ENCODE measurements at regions not wholly inside any gene's neighbourhood (a gene's known extent, or its start where the extent isn't known, plus 50 kb on each side); places are given as distances from the start of the nearest gene placed in this dataset.
"Not testable (repeated sequence)": the region's sequence is repeated elsewhere in the genome, so short reads cannot be mapped to it uniquely, and the experiment has no call there.

DNA sequence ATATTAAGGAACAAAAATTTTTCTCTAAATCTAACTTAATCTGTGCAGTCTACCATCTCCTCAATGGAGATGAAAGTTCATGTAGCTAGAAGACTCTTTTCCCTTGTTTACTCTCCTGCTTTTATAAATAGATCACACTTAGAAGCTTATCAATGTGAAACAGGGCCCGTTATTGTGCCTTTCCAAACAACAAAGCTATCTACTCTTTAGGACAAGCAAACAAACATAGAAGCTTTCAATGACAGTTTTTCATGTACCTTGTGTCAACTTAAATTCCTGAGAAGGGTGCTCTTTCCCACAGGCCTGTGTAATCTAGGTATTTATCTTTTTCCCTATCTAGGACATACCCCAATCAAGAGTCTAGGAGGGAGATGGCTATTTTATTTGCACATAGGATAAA lies 247.8 kb upstream of the CWC22 start:
- no peak for TF ChIP-seq CTCF (conservative IDR thresholded peaks at IDR 0.05; ENCODE audit: control insufficient read depth, insufficient read depth, low read depth, low read length)
- DNase-seq (ENCODE audit: low read depth): no peak
- no peak overlapping the region for H3K4me3 ChIP-seq (ENCODE audit: control insufficient read depth, low read depth, low read length)

GRCh38 chr2:180247658-180248057 lies 240.6 kb upstream of the CWC22 start:
- TF ChIP-seq CTCF (conservative IDR thresholded peaks at IDR 0.05; ENCODE audit: control insufficient read depth, insufficient read depth, low read depth, low read length): no peak
- no peak for DNase-seq (ENCODE audit: low read depth)
- H3K4me3 ChIP-seq (ENCODE audit: control insufficient read depth, low read depth, low read length): no peak overlapping the region

- no peak overlapping the region for H3K4me3 ChIP-seq (ENCODE audit: control insufficient read depth, low read depth, low read length)
- no peak for TF ChIP-seq CTCF (conservative IDR thresholded peaks at IDR 0.05; ENCODE audit: control insufficient read depth, insufficient read depth, low read depth, low read length)
- no peak for DNase-seq (ENCODE audit: low read depth)
These were observed 239.2 kb upstream of the CWC22 start for GRCh38 chr2:180246268-180246667.

DNA sequence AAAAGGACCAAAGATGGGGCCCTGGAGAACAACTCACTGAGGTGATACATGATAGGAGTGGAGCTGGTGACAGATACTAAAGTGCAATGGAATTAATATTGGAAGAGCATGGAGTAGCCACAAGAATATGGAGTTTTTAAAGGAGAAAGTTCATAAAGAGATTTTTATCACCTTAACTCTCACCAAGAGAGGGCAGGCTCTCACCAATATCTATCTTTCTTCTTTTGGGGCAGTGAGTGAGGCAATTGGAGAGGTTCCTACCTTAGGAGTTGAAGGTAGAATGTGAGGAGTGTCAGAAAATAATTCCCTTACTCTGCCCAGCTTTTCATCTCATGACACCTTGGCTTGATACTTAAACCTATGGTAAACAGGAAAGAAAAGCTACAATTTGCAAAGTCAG lies 233.7 kb upstream of the CWC22 start:
- DNase-seq (ENCODE audit: low read depth): peak; percentile 43
- no peak overlapping the region for H3K4me3 ChIP-seq (ENCODE audit: control insufficient read depth, low read depth, low read length)
- peak; percentile 51 for TF ChIP-seq CTCF (conservative IDR thresholded peaks at IDR 0.05; ENCODE audit: control insufficient read depth, insufficient read depth, low read depth, low read length)

- no peak for TF ChIP-seq CTCF (conservative IDR thresholded peaks at IDR 0.05; ENCODE audit: control insufficient read depth, insufficient read depth, low read depth, low read length)
- H3K4me3 ChIP-seq (ENCODE audit: control insufficient read depth, low read depth, low read length): no peak overlapping the region
These were observed 231.6 kb upstream of the CWC22 start for GRCh38 chr2:180238729-180239128.

GRCh38 chr2:180236061-180236460 lies 229.0 kb upstream of the CWC22 start:
- not testable (repeated sequence) for H3K4me3 ChIP-seq (ENCODE audit: control insufficient read depth, low read depth, low read length)
- peak; percentile 17 for DNase-seq (ENCODE audit: low read depth)

More at GRCh38 chr2:180238729-180239128, 231.6 kb upstream of the CWC22 start:
- DNase-seq (ENCODE audit: low read depth): no peak

- H3K4me3 ChIP-seq (ENCODE audit: control insufficient read depth, low read depth, low read length); DNase-seq (ENCODE audit: low read depth): not testable (repeated sequence)
These were observed 228.4 kb upstream of the CWC22 start for GRCh38 chr2:180235506-180235905.

DNA sequence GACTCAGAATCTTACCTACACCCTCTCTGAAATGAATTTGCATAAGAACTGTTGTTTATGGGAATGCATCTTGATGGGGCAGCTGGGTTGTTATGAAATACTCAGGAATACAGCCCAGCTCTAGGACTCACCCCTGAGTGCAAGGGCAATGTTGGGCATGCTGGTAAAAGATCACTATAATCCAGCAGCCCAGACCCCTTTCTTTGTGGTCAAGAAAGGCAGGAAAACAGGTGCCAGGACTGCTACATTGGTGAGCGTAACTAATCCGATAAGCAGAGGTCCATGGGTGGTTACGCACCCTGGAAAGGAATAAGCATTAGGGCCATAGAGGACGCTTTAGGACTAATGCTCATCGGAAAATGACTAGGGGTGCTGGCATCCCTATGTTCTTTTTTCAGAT lies 227.9 kb upstream of the CWC22 start:
- not testable (repeated sequence) for DNase-seq (ENCODE audit: low read depth); H3K4me3 ChIP-seq (ENCODE audit: control insufficient read depth, low read depth, low read length)

GRCh38 chr2:180231015-180231414 lies 223.9 kb upstream of the CWC22 start:
- no peak for DNase-seq (ENCODE audit: low read depth)
- no peak overlapping the region for H3K4me3 ChIP-seq (ENCODE audit: control insufficient read depth, low read depth, low read length)
- TF ChIP-seq CTCF (conservative IDR thresholded peaks at IDR 0.05; ENCODE audit: control insufficient read depth, insufficient read depth, low read depth, low read length): no peak
